Loucy (cell line): ENCODE measurements at regions not wholly inside any gene's neighbourhood (a gene's known extent, or its start where the extent isn't known, plus 50 kb on each side); places are given as distances from the start of the nearest gene placed in this dataset.

Source experiments
- H2AFZ ChIP-seq: fragments of 200-600 bp; sonication (generic); 2 replicates; pipeline ENCODE4 v1.6.0; 2016; ENCODE audit warnings: antibody characterized with exemption, mild to moderate bottlenecking, low read length, moderate library complexity
- H3F3A ChIP-seq: fragments of 200-600 bp; 2 replicates; pipeline ENCODE4 v1.6.0; 2016; ENCODE audit warnings: antibody characterized with exemption, low read depth, mild to moderate bottlenecking
- H3K27me3 ChIP-seq: fragments of 200-600 bp; sonication (generic); 2 replicates; pipeline ENCODE4 v1.6.1; 2014; ENCODE audit warnings: low read length, mild to moderate bottlenecking; ENCODE audit not compliant: insufficient read depth, poor library complexity, severe bottlenecking
- H3K36me3 ChIP-seq: fragments of 200-600 bp; sonication (generic); 2 replicates; pipeline ENCODE4 v1.6.1; 2016; ENCODE audit warnings: low read length; ENCODE audit not compliant: insufficient read depth
- H3K4me1 ChIP-seq: fragments of 200-600 bp; sonication (generic); 2 replicates; pipeline ENCODE4 v1.5.1; 2014; ENCODE audit warnings: low read length, mild to moderate bottlenecking; ENCODE audit not compliant: insufficient read depth, poor library complexity, severe bottlenecking
- H3K4me2 ChIP-seq: fragments of 200-600 bp; sonication (generic); 2 replicates; pipeline ENCODE4 v1.6.0; 2014; ENCODE audit warnings: antibody characterized with exemption, low read length, low read depth, mild to moderate bottlenecking; ENCODE audit not compliant: poor library complexity, severe bottlenecking
- H3K4me3 ChIP-seq: fragments of 200-600 bp; sonication (generic); 2 replicates; pipeline ENCODE4 v1.5.1; 2014; ENCODE audit warnings: low read length, mild to moderate bottlenecking, mixed read lengths; ENCODE audit not compliant: poor library complexity, severe bottlenecking
- H3K79me2 ChIP-seq: fragments of 200-600 bp; sonication (generic); 2 replicates; pipeline ENCODE4 v1.6.1; 2014; ENCODE audit warnings: low read length; ENCODE audit not compliant: insufficient read depth
- H3K9ac ChIP-seq: fragments of 200-600 bp; sonication (generic); 2 replicates; pipeline ENCODE4 v1.6.0; 2014; ENCODE audit warnings: mild to moderate bottlenecking, low read depth, low read length, moderate library complexity; ENCODE audit not compliant: poor library complexity, severe bottlenecking
- H3K9me2 ChIP-seq: fragments of 200-600 bp; sonication (generic); replicated peaks from 2 replicates; pipeline ENCODE4 v1.6.1; 2016; ENCODE audit warnings: low read depth, low read length, mixed read lengths
- H3K9me3 ChIP-seq: fragments of 200-600 bp; sonication (generic); 2 replicates; pipeline ENCODE4 v1.6.1; 2014; ENCODE audit warnings: mild to moderate bottlenecking, antibody characterized with exemption, low read length, low read depth; ENCODE audit not compliant: insufficient read depth
- H4K20me1 ChIP-seq: fragments of 200-600 bp; sonication (generic); 2 replicates; pipeline ENCODE4 v1.6.0; 2014; ENCODE audit warnings: antibody characterized with exemption, low read length, mild to moderate bottlenecking; ENCODE audit not compliant: insufficient read depth, poor library complexity, severe bottlenecking
- CTCF ChIP-seq: fragments of 200-600 bp; sonication (generic); conservative IDR thresholded peaks from 2 replicates; pipeline ENCODE4 v1.5.1; 2014; ENCODE audit warnings: mild to moderate bottlenecking, antibody characterized with exemption, low read length
- EZH2phosphoT487 ChIP-seq: fragments of 200-600 bp; IDR thresholded peaks from 2 replicates; pipeline ENCODE4 v1.6.1; 2018; ENCODE audit warnings: antibody characterized with exemption, mild to moderate bottlenecking, moderate library complexity, borderline replicate concordance

- TF ChIP-seq CTCF = no peak
- no peak for TF ChIP-seq EZH2phosphoT487
- H4K20me1 ChIP-seq = no peaks in the 10 kb centered on the region
- H3K79me2 ChIP-seq = no peaks in the 10 kb centered on the region
- H3K9me3 ChIP-seq = no peaks in the 10 kb centered on the region
- H3K4me3 ChIP-seq = no peak overlapping the region
- no peaks in the 10 kb centered on the region for H3K27me3 ChIP-seq
- no peaks in the 10 kb centered on the region for H3K36me3 ChIP-seq
- H3K9ac ChIP-seq = no peak overlapping the region
- H3F3A ChIP-seq = no peaks in the 10 kb centered on the region
- H3K9me2 ChIP-seq = no peaks in the 10 kb centered on the region
- no peak overlapping the region for H2AFZ ChIP-seq
- H3K4me2 ChIP-seq = no peak overlapping the region
- no peaks in the 10 kb centered on the region for H3K4me1 ChIP-seq
Observed at GRCh38 chr1:199356561-199356960, 670.9 kb upstream of the NR5A2 start.

GRCh38 chr1:199357599-199357998 is 669.9 kb upstream of the NR5A2 start:
- no peak for TF ChIP-seq EZH2phosphoT487
- no peak for TF ChIP-seq CTCF
- Histone ChIP-seq H3K9ac (no peak overlapping the region), H3K36me3 (no peaks in the 10 kb centered on the region), H4K20me1 (no peaks in the 10 kb centered on the region), H3K4me1 (no peaks in the 10 kb centered on the region), H3K27me3 (no peaks in the 10 kb centered on the region), H3K4me2 (no peak overlapping the region), H3F3A (no peaks in the 10 kb centered on the region), H3K9me2 (no peaks in the 10 kb centered on the region), H3K4me3 (no peak overlapping the region), H2AFZ (no peak overlapping the region), H3K79me2 (no peaks in the 10 kb centered on the region), H3K9me3 (no peaks in the 10 kb centered on the region)

DNA sequence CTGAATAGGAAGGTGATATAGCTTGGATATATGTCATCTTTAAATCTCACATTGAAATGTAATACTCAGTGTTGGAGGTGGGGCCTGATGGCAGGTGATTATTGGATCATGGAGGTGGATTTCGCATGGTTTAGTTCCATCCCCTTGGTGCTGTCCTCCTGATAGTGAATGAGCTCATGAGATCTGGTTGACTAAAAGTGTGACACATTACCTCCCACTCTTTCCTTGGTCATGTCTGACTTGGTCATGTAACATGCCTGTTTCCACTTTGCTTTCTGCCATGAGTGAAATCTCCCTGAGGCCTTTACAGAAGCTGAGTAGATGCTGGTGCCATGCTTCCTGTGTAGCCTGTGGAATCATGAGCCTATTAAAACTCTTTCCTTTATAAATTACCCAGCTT is 664.5 kb upstream of the NR5A2 start:
- H4K20me1 ChIP-seq = no peaks in the 10 kb centered on the region
- H3K36me3 ChIP-seq = no peaks in the 10 kb centered on the region
- H2AFZ ChIP-seq = no peak overlapping the region
- no peaks in the 10 kb centered on the region for H3F3A ChIP-seq
- no peaks in the 10 kb centered on the region for H3K4me1 ChIP-seq
- H3K9me2 ChIP-seq = no peaks in the 10 kb centered on the region
- H3K4me3 ChIP-seq = no peak overlapping the region
- TF ChIP-seq CTCF (no peak), EZH2phosphoT487 (no peak)
- H3K9me3 ChIP-seq = no peaks in the 10 kb centered on the region
- no peaks in the 10 kb centered on the region for H3K79me2 ChIP-seq
- H3K27me3 ChIP-seq = no peaks in the 10 kb centered on the region
- H3K9ac ChIP-seq = no peak overlapping the region
- no peak overlapping the region for H3K4me2 ChIP-seq
